HG02852 (cell line): ENCODE measurements at regions not wholly inside any gene's neighbourhood (a gene's known extent, or its start where the extent isn't known, plus 50 kb on each side); places are given as distances from the start of the nearest gene placed in this dataset.

Experiments used
- ATAC-seq: cut with Tn5 transposase; IDR thresholded peaks from one replicate; pipeline ENCODE4 v1.9.1; 2021; ENCODE audit warnings: mild to moderate bottlenecking, moderate library complexity; ENCODE audit not compliant: unreplicated experiment

DNA sequence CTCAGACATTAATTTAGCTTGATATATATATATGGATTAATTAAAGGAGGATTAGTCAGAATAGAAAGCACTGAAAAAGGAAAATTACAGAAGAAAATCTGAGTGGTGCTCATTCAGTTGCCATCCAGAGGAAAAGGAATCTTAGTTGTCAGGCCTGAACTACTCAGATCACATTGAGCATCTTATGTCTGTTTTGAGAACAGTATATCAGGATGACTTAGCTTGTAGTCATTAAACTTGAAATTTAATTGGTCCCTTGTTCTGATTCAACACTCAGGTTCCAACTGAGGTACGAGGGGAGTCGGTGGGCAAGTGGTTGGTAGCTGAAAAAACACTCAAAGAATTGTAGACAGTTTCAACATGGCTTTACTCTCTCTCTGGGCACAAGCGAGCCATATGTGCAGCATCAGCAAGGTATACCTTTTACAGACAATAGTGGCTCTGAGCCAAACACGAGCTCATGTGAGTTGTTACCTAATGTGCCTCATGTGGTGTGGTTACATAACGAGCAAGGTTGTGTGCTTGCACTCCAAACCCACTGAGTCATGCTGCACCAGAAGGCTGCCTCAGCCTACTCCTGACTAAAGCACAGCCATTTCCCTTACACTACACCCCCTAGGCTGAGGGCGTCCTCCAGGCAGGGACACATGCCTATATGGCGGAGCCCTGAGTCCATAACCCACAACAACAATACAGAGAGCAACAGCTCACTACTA is 73.0 kb upstream of the HMGN3 start:
- no peak for ATAC-seq

- ATAC-seq, result no peak
Observed at GRCh38 chr6:79305020-79305419, 70.5 kb upstream of the HMGN3 start.

- no peak for ATAC-seq
Observed at GRCh38 chr6:79302341-79302740, 67.9 kb upstream of the HMGN3 start.

DNA sequence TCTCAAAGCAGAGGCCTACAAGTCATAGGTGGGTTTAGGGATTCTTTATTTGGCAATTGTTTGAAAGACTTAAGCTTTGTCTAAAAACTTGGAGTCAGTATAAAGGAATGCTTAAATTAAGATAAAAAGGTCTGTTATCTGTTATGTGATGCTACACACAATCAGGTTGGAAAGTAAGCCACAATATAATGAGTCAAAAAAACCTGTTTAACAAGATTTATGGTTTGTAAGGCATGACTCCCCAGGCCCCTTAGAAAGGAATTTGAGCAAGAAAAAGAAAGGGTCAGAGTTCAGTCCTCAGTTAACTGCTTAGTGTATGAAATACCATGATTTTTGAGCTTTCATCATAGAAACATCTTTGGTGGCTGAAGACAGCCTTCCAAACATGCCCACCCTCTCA is 66.8 kb upstream of the HMGN3 start:
- ATAC-seq, result no peak

DNA sequence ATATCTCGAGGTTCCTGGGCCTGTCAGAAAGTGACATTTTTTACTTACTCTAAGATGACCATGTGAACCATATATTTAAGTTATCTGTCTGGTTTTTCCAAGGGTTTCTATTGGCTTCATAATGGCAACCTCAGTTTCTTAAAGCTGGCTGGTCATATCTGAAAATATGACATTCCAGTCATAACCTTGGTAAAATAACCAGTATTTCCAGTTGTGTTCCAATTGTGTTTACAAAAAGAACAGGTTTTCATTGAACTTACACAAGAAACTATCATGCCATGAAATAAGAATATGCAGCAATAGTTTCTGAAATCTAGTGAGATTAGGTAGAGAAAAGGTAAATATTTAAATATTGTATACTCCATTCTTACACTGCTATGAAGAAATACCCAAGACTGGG is 61.7 kb upstream of the HMGN3 start:
- no peak for ATAC-seq
